GM10248 (cell line): ENCODE measurements at regions not wholly inside any gene's neighbourhood (a gene's known extent, or its start where the extent isn't known, plus 50 kb on each side); places are given as distances from the start of the nearest gene placed in this dataset.
"Not testable (repeated sequence)": the region's sequence is repeated elsewhere in the genome, so short reads cannot be mapped to it uniquely, and the experiment has no call there.

ENCODE experiments used
- CTCF ChIA-PET: fragments of 300-600 bp; sonication (Branson Sonifier 250); formaldehyde crosslinking; extraction: SDS; loops from one replicate; lab custom pipeline; 2021; ENCODE audit warnings: antibody characterized with exemption; lab: Yijun Ruan, JAX
- POLR2A ChIA-PET: fragments of 350-650 bp; sonication (Branson Sonifier 250); formaldehyde crosslinking; extraction: SDS; loops from one replicate; lab custom pipeline; 2020; ENCODE audit warnings: antibody characterized with exemption; lab: Yijun Ruan, JAX
- DNase-seq: peaks from one replicate; pipeline ENCODE4 v3.0.0; 2012; ENCODE audit errors: extremely low spot score
- CTCF ChIP-seq: IDR thresholded peaks from 2 replicates; pipeline ENCODE4 v1.5.1; 2012; ENCODE audit warnings: mild to moderate bottlenecking, low read depth; ENCODE audit errors: extremely low read depth, missing control alignments, control extremely low read depth

GRCh38 chr1:189312499-189312898, 1165.2 kb downstream of the BRINP3 start:
- ChIA-PET POLR2A (no interaction called here), CTCF (no interaction called here)
- no peak for TF ChIP-seq CTCF
- no peak for DNase-seq

- CTCF ChIA-PET = no interaction called here
- no peak for TF ChIP-seq CTCF
- DNase-seq = no peak
- POLR2A ChIA-PET = no interaction called here
These were observed 1164.2 kb downstream of the BRINP3 start for GRCh38 chr1:189313488-189313887.

- TF ChIP-seq CTCF = no peak
- DNase-seq = no peak
- POLR2A ChIA-PET = no interaction called here
- CTCF ChIA-PET = no interaction called here
These were observed 1162.4 kb downstream of the BRINP3 start for GRCh38 chr1:189315035-189315901.

DNA sequence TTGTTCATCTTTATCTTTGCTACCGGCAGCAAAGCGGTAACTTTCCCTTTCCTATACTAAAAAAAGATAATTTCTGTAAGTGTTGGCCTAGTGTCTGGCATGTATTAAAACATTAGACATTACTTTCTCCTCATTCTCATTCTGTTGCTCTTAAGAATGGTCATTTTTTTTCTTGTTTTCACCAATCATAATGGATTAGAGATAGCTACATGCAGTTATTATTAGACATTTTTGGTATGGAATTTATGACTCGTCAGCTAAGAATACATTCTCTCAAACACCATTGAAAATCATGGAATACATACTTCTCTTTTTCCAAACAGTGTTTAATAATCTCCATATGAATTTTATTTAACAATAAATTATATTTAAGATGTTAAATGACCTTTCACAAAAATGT, 1154.6 kb downstream of the BRINP3 start:
- ChIA-PET CTCF (interaction anchor here (1.6 kb wide), 1 partner anchor 17 kb away, joined by 3 read pairs; no protein-coding TSS in a partner anchor), POLR2A (no interaction called here)
- no peak for TF ChIP-seq CTCF
- DNase-seq = no peak

GRCh38 chr1:189331071-189331470, 1146.6 kb downstream of the BRINP3 start:
- CTCF ChIA-PET, POLR2A ChIA-PET, DNase-seq: not testable (repeated sequence)

- ChIA-PET POLR2A (no interaction called here), CTCF (no interaction called here)
- TF ChIP-seq CTCF = no peak
- no peak for DNase-seq
These were observed 1141.3 kb downstream of the BRINP3 start for GRCh38 chr1:189336115-189337100.
